SK-N-SH treated with all-trans-retinoic acid at 6 μM for 48 hours (cell line): ENCODE measurements at regions not wholly inside any gene's neighbourhood (a gene's known extent, or its start where the extent isn't known, plus 50 kb on each side); places are given as distances from the start of the nearest gene placed in this dataset.

Experiments used
- ARNTL ChIP-seq: fragments of 450-650 bp; formaldehyde crosslinking; IDR thresholded peaks from 2 replicates; pipeline ENCODE4 v1.5.0; 2020; ENCODE audit warnings: low read depth, mild to moderate bottlenecking, moderate library complexity, borderline replicate concordance
- CSDC2 ChIP-seq: fragments of 250-450 bp; sonication (Bioruptor Pico); IDR thresholded peaks from 2 replicates; pipeline ENCODE4 v1.5.0; 2020; ENCODE audit warnings: mild to moderate bottlenecking, moderate library complexity
- ESRRG ChIP-seq: fragments of 250-450 bp; sonication (Bioruptor Pico); IDR thresholded peaks from 2 replicates; pipeline ENCODE4 v1.6.1; 2021; ENCODE audit warnings: mild to moderate bottlenecking
- GLIS3 ChIP-seq: fragments of 250-450 bp; sonication (Bioruptor Pico); IDR thresholded peaks from 2 replicates; pipeline ENCODE4 v1.5.0; 2020; ENCODE audit warnings: mild to moderate bottlenecking, moderate library complexity
- ISL1 ChIP-seq: fragments of 250-450 bp; sonication (Bioruptor Pico); IDR thresholded peaks from 2 replicates; pipeline ENCODE4 v2.1.2; 2022; ENCODE audit warnings: mild to moderate bottlenecking, moderate library complexity
- RARB ChIP-seq: fragments of 250-450 bp; sonication (Bioruptor Pico); IDR thresholded peaks from 2 replicates; pipeline ENCODE4 v1.8.0; 2021; ENCODE audit warnings: mild to moderate bottlenecking, moderate library complexity
- TCF4 ChIP-seq: fragments of 250-450 bp; sonication (Bioruptor Pico); IDR thresholded peaks from 2 replicates; pipeline ENCODE4 v1.8.0; 2021; ENCODE audit warnings: mild to moderate bottlenecking, moderate library complexity, borderline replicate concordance
- ZFP3 ChIP-seq: fragments of 250-450 bp; sonication (Bioruptor Pico); IDR thresholded peaks from 2 replicates; pipeline ENCODE4 v1.5.0; 2020; ENCODE audit warnings: mild to moderate bottlenecking, moderate library complexity
- ZFP30 ChIP-seq: fragments of 450-650 bp; formaldehyde crosslinking; IDR thresholded peaks from 2 replicates; pipeline ENCODE4 v1.5.0; 2022; ENCODE audit warnings: mild to moderate bottlenecking, moderate library complexity
- ZNF565 ChIP-seq: fragments of 450-650 bp; formaldehyde crosslinking; conservative IDR thresholded peaks from 2 replicates; pipeline ENCODE4 v1.5.0; 2020; ENCODE audit warnings: low read depth, mild to moderate bottlenecking, moderate library complexity
- ZNF70 ChIP-seq: fragments of 450-650 bp; formaldehyde crosslinking; IDR thresholded peaks from 2 replicates; pipeline ENCODE4 v1.5.0; 2020; ENCODE audit warnings: mild to moderate bottlenecking, moderate library complexity
- ZNF8 ChIP-seq: fragments of 450-650 bp; formaldehyde crosslinking; IDR thresholded peaks from 2 replicates; pipeline ENCODE4 v1.5.0; 2020; ENCODE audit warnings: mild to moderate bottlenecking, moderate library complexity
- TF ChIP-seq, protein P1 (sequence below): fragments of 250-450 bp; sonication (Bioruptor Pico); IDR thresholded peaks from 2 replicates; pipeline ENCODE4 v1.5.0; 2020; ENCODE audit warnings: mild to moderate bottlenecking, moderate library complexity

DNA sequence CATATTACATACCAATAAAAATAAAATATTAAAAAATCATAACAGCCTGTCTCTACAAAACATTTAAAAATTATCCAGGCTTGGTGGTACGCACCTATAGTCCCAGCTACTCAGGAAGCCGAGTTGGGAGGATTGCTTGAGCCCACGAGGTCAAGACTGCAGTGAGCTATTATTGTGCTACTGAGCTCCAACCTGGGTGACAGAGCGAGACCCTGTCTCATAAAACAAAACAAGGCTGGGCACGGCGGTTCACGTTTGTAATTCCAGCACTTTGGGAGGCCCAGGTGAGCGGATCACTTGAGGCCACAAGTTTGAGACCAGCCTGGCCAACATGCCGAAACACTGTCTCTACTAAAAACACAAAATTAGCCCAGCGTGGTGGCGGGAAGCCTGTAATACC, 52.2 kb upstream of the LSM14A start:
- no peak for TF ChIP-seq ZFP3 (CRISPR knock-in tag)
- TF ChIP-seq ESRRG (CRISPR knock-in tag), result no peak
- no peak for TF ChIP-seq TCF4 (CRISPR knock-in tag)
- TF ChIP-seq ZNF8 (CRISPR knock-in tag), result no peak
- TF ChIP-seq RARB (CRISPR knock-in tag), result no peak
- no peak for TF ChIP-seq ZNF70 (CRISPR knock-in tag)
- TF ChIP-seq CSDC2 (CRISPR knock-in tag), result no peak
- no peak for TF ChIP-seq ISL1 (CRISPR knock-in tag)
- no peak for TF ChIP-seq ZFP30 (CRISPR knock-in tag)
- no peak for TF ChIP-seq GLIS3 (CRISPR knock-in tag)
- no peak for TF ChIP-seq ZNF565 (CRISPR knock-in tag)
- TF ChIP-seq, protein P1, sequence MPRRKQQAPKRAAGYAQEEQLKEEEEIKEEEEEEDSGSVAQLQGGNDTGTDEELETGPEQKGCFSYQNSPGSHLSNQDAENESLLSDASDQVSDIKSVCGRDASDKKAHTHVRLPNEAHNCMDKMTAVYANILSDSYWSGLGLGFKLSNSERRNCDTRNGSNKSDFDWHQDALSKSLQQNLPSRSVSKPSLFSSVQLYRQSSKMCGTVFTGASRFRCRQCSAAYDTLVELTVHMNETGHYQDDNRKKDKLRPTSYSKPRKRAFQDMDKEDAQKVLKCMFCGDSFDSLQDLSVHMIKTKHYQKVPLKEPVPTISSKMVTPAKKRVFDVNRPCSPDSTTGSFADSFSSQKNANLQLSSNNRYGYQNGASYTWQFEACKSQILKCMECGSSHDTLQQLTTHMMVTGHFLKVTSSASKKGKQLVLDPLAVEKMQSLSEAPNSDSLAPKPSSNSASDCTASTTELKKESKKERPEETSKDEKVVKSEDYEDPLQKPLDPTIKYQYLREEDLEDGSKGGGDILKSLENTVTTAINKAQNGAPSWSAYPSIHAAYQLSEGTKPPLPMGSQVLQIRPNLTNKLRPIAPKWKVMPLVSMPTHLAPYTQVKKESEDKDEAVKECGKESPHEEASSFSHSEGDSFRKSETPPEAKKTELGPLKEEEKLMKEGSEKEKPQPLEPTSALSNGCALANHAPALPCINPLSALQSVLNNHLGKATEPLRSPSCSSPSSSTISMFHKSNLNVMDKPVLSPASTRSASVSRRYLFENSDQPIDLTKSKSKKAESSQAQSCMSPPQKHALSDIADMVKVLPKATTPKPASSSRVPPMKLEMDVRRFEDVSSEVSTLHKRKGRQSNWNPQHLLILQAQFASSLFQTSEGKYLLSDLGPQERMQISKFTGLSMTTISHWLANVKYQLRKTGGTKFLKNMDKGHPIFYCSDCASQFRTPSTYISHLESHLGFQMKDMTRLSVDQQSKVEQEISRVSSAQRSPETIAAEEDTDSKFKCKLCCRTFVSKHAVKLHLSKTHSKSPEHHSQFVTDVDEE, result no peak
- no peak for TF ChIP-seq ARNTL (CRISPR knock-in tag)
